ENCODE measurements at regions not wholly inside any gene's neighbourhood (a gene's known extent, or its start where the extent isn't known, plus 50 kb on each side); places are given as distances from the start of the nearest gene placed in this dataset.

GRCh38 chr5:110177729-110178128 lies 488.0 kb downstream of the MAN2A1 start:
- no peak for TF ChIP-seq CTCF (IDR thresholded peaks at IDR 0.05; ENCODE audit: borderline replicate concordance, extremely low read depth, low read length, poor library complexity, severe bottlenecking)
- no peak for TF ChIP-seq EZH2 (IDR thresholded peaks at IDR 0.05; ENCODE audit: borderline replicate concordance, low read depth, low read length, severe bottlenecking)

Measured in DND-41 (cell line).